Panc1 (cell line): ENCODE measurements at regions not wholly inside any gene's neighbourhood (a gene's known extent, or its start where the extent isn't known, plus 50 kb on each side); places are given as distances from the start of the nearest gene placed in this dataset.

Experiments
- ATAC-seq: fragments of 200-7000 bp; cut with Tn5 transposase; 2 replicates; pipeline ENCODE4 v1.9.1; 2020; ENCODE audit warnings: mild to moderate bottlenecking, moderate library complexity
- BruUV-seq: library from RNA; stranded (reverse); fragments of 400-500 nt; replicated peaks from 2 replicates; lab custom pipeline; 2021; lab: Mats Ljungman, UMichigan
- CTCF ChIA-PET: fragments of 300-600 bp; sonication (Branson Sonifier 250); formaldehyde crosslinking; loops from one replicate; lab custom pipeline; 2022; ENCODE audit warnings: antibody characterized with exemption; lab: Charles Lee
- POLR2A ChIA-PET: fragments of 300-600 bp; sonication (Branson Sonifier 250); formaldehyde crosslinking; loops from one replicate; lab custom pipeline; 2022; ENCODE audit warnings: antibody characterized with exemption; lab: Charles Lee
- DNase-seq: peaks from one replicate; pipeline ENCODE4 v3.0.0-alpha.2; 2010; ENCODE audit warnings: low read depth, low spot score
- H3K27ac ChIP-seq: 2 replicates; pipeline ENCODE4 v1.5.1; 2011; ENCODE audit warnings: mild to moderate bottlenecking, low read length, inconsistent platforms
- H3K27me3 ChIP-seq: fragments of 200-500 bp; sonication (Bioruptor generic); 2 replicates; pipeline ENCODE4 v1.6.0; 2014; ENCODE audit warnings: low read length, inconsistent platforms; ENCODE audit not compliant: control insufficient read depth, insufficient read depth
- H3K36me3 ChIP-seq: fragments of 200-500 bp; sonication (Bioruptor generic); 2 replicates; pipeline ENCODE4 v1.5.1; 2014; ENCODE audit warnings: inconsistent platforms, mild to moderate bottlenecking, low read length, moderate library complexity; ENCODE audit not compliant: control insufficient read depth, insufficient read depth
- H3K4me1 ChIP-seq: 2 replicates; pipeline ENCODE4 v1.5.1; 2011; ENCODE audit warnings: inconsistent platforms, mild to moderate bottlenecking, low read length, moderate library complexity; ENCODE audit not compliant: control insufficient read depth, insufficient read depth
- H3K4me3 ChIP-seq, 2 experiments: 2 replicates each; pipeline ENCODE4 v1.5.1; 2011 to 2012; ENCODE audit warnings: low read depth in 2 of 2, low read length in 2 of 2, mild to moderate bottlenecking in 2 of 2, inconsistent platforms in 1 of 2, moderate library complexity in 1 of 2
- H3K9me3 ChIP-seq: fragments of 200-500 bp; sonication (Bioruptor generic); 2 replicates; pipeline ENCODE4 v1.5.1; 2014; ENCODE audit warnings: low read depth, mild to moderate bottlenecking, inconsistent platforms, low read length, moderate library complexity; ENCODE audit not compliant: control insufficient read depth, insufficient read depth
- CTCF ChIP-seq: fragments of 450-650 bp; IDR thresholded peaks from 2 replicates; pipeline ENCODE4 v1.5.1; 2017; ENCODE audit warnings: mild to moderate bottlenecking
- POLR2AphosphoS5 ChIP-seq: IDR thresholded peaks from 2 replicates; pipeline ENCODE4 v1.6.1; 2012; ENCODE audit warnings: mild to moderate bottlenecking, low read depth, low read length, moderate library complexity
- REST ChIP-seq, 2 experiments: IDR thresholded peaks; 2 replicates each; pipeline ENCODE4 v1.6.1; 2011 to 2012; ENCODE audit warnings: low read depth in 2 of 2, control low read depth in 1 of 2, low read length in 1 of 2, mild to moderate bottlenecking in 1 of 2, moderate library complexity in 1 of 2; ENCODE audit not compliant: insufficient read depth in 1 of 2
- SIN3A ChIP-seq: IDR thresholded peaks from 2 replicates; pipeline ENCODE4 v1.6.1; 2012; ENCODE audit warnings: low read depth, mild to moderate bottlenecking, low read length, moderate library complexity, borderline replicate concordance; ENCODE audit not compliant: insufficient read depth
- TCF7L2 ChIP-seq: IDR thresholded peaks from 2 replicates; pipeline ENCODE4 v1.6.1; 2011; ENCODE audit warnings: mild to moderate bottlenecking, low read depth, low read length, inconsistent platforms
- in situ Hi-C: cut with HindIII; loops from 2 replicates; pipeline ENCODE4 v1.10.0; 2016; ENCODE audit warnings: low sequenced_read_pairs, low pct_unique_long_range_greater_than_20kb
- intact Hi-C: fragments of 100-400 bp; cut with micrococcal nuclease; formaldehyde crosslinking; loops from one replicate; pipeline ENCODE4 v1.10.0; 2022; ENCODE audit not compliant: unreplicated experiment

GRCh38 chr5:42121401-42121800 is 196.3 kb downstream of the FBXO4 start:
- BruUV-seq: no TSS peak
- ATAC-seq (no peak), DNase-seq (no peak)
- no peak for TF ChIP-seq CTCF
- no peak for TF ChIP-seq SIN3A
- TF ChIP-seq POLR2AphosphoS5: no peak
- TF ChIP-seq REST (IDR thresholded peaks at IDR 0.05; ENCODE audit: insufficient read depth in 1 of 2, low read depth in 2 of 2, low read length in 1 of 2): no peak
- no peak for TF ChIP-seq TCF7L2
- H3K36me3 ChIP-seq: no peaks in the 10 kb centered on the region
- no peak overlapping the region for H3K4me3 ChIP-seq
- intact Hi-C loops (no loop called here), in situ Hi-C loops (no loop called here)
- no peak overlapping the region for H3K27ac ChIP-seq
- no peaks in the 10 kb centered on the region for H3K4me1 ChIP-seq
- no peaks in the 10 kb centered on the region for H3K9me3 ChIP-seq
- ChIA-PET CTCF (interaction anchor here (0.6 kb wide), 1 partner anchor 64 kb away, joined by 3 read pairs; no protein-coding TSS in a partner anchor), POLR2A (no interaction called here)
- no peaks in the 10 kb centered on the region for H3K27me3 ChIP-seq

GRCh38 chr5:42131081-42131480 is 206.0 kb downstream of the FBXO4 start:
- Histone ChIP-seq H3K36me3 (no peaks in the 10 kb centered on the region), H3K4me3 (no peak overlapping the region), H3K27ac (no peak overlapping the region), H3K9me3 (no peaks in the 10 kb centered on the region), H3K4me1 (no peaks in the 10 kb centered on the region), H3K27me3 (no peaks in the 10 kb centered on the region)
- in situ Hi-C loops (no loop called here), intact Hi-C loops (no loop called here)
- no peak for TF ChIP-seq REST (IDR thresholded peaks at IDR 0.05; ENCODE audit: insufficient read depth in 1 of 2, low read depth in 2 of 2, low read length in 1 of 2)
- TF ChIP-seq SIN3A: no peak
- TF ChIP-seq POLR2AphosphoS5: no peak
- TF ChIP-seq TCF7L2: no peak
- no TSS peak for BruUV-seq
- POLR2A ChIA-PET: no interaction called here
- ATAC-seq (no peak), DNase-seq (no peak)
- CTCF ChIA-PET: no interaction called here
